Colonic mucosa (tissue), 4 donors: ENCODE measurements at regions not wholly inside any gene's neighbourhood (a gene's known extent, or its start where the extent isn't known, plus 50 kb on each side); places are given as distances from the start of the nearest gene placed in this dataset.
"Not testable (repeated sequence)": the region's sequence is repeated elsewhere in the genome, so short reads cannot be mapped to it uniquely, and the experiment has no call there.

Experiments
- DNase-seq: peaks from one replicate; pipeline ENCODE4 v3.0.0-alpha.2; 2020
- H3K27ac ChIP-seq: fragments of 200-600 bp; one replicate; pipeline ENCODE4 v1.8.0; 2021
- H3K27me3 ChIP-seq: fragments of 200-600 bp; one replicate; pipeline ENCODE4 v1.8.0; 2021
- H3K36me3 ChIP-seq: fragments of 200-600 bp; one replicate; pipeline ENCODE4 v1.8.0; 2021
- H3K4me1 ChIP-seq: fragments of 200-600 bp; one replicate; pipeline ENCODE4 v1.8.0; 2021; ENCODE audit warnings: mild to moderate bottlenecking
- H3K4me3 ChIP-seq: fragments of 200-600 bp; one replicate; pipeline ENCODE4 v1.8.0; 2021
- H3K9ac ChIP-seq, 2 donors: one replicate each; pipeline ENCODE4 v1.7.0; 2013; ENCODE audit warnings: control low read depth in 2 of 2, low read depth in 2 of 2, low read length in 2 of 2
- H3K9me3 ChIP-seq: fragments of 200-600 bp; one replicate; pipeline ENCODE4 v1.8.0; 2021
- CTCF ChIP-seq: fragments of 200-600 bp; IDR thresholded peaks from one replicate; pipeline ENCODE4 v1.8.0; 2022; ENCODE audit warnings: antibody characterized with exemption, mild to moderate bottlenecking
- intact Hi-C: fragments of 100-400 bp; cut with DNase I; formaldehyde crosslinking; loops from one replicate; pipeline ENCODE4 v1.14.1; 2022
- donor health status: healthy.
- donor health status: DM: no; HTN: no; CAD: no.
- donor health status: DM: no; HTN: no; CAD: no.

- no peaks in the 10 kb centered on the region for H3K4me1 ChIP-seq
- intact Hi-C loops: no loop called here
- no peaks in the 10 kb centered on the region for H3K9me3 ChIP-seq
- no peak for DNase-seq
- no peak overlapping the region for H3K27ac ChIP-seq
- no peaks in the 10 kb centered on the region for H3K27me3 ChIP-seq
- H3K36me3 ChIP-seq: no peaks in the 10 kb centered on the region
- TF ChIP-seq CTCF: no peak
- no peak overlapping the region for H3K4me3 ChIP-seq
- H3K9ac ChIP-seq: no peak overlapping the region
These were observed 302.2 kb upstream of the MAP2 start for GRCh38 chr2:209121691-209122090.

GRCh38 chr2:209125291-209125690, 298.6 kb upstream of the MAP2 start:
- H3K4me3 ChIP-seq: no peak overlapping the region
- no peak for DNase-seq
- H3K36me3 ChIP-seq: no peaks in the 10 kb centered on the region
- H3K9me3 ChIP-seq: no peaks in the 10 kb centered on the region
- no peak overlapping the region for H3K27ac ChIP-seq
- H3K27me3 ChIP-seq: no peaks in the 10 kb centered on the region
- intact Hi-C loops: no loop called here
- TF ChIP-seq CTCF: no peak
- H3K9ac ChIP-seq: no peak overlapping the region
- no peaks in the 10 kb centered on the region for H3K4me1 ChIP-seq

GRCh38 chr2:209138079-209138478, 285.8 kb upstream of the MAP2 start:
- no peak overlapping the region for H3K4me3 ChIP-seq
- no peaks in the 10 kb centered on the region for H3K4me1 ChIP-seq
- no peaks in the 10 kb centered on the region for H3K27me3 ChIP-seq
- H3K9me3 ChIP-seq: no peaks in the 10 kb centered on the region
- no peak overlapping the region for H3K27ac ChIP-seq
- no peak for DNase-seq
- intact Hi-C loops: no loop called here
- TF ChIP-seq CTCF: no peak
- H3K9ac ChIP-seq: no peak overlapping the region
- no peaks in the 10 kb centered on the region for H3K36me3 ChIP-seq

- no peak overlapping the region for H3K4me3 ChIP-seq
- no peaks in the 10 kb centered on the region for H3K9me3 ChIP-seq
- no peak for DNase-seq
- no peak overlapping the region for H3K9ac ChIP-seq
- H3K36me3 ChIP-seq: no peaks in the 10 kb centered on the region
- H3K27me3 ChIP-seq: no peaks in the 10 kb centered on the region
- no peak for TF ChIP-seq CTCF
- intact Hi-C loops: no loop called here
- no peak overlapping the region for H3K27ac ChIP-seq
- no peaks in the 10 kb centered on the region for H3K4me1 ChIP-seq
These were observed 282.7 kb upstream of the MAP2 start for GRCh38 chr2:209141142-209141541.

- Histone ChIP-seq H3K9ac (no peak overlapping the region), H3K9me3 (no peaks in the 10 kb centered on the region), H3K4me3 (no peak overlapping the region), H3K4me1 (no peaks in the 10 kb centered on the region), H3K27me3 (no peaks in the 10 kb centered on the region), H3K36me3 (no peaks in the 10 kb centered on the region), H3K27ac (no peak overlapping the region)
- intact Hi-C loops: no loop called here
- no peak for DNase-seq
- TF ChIP-seq CTCF: no peak
These were observed 282.0 kb upstream of the MAP2 start for GRCh38 chr2:209141818-209142217.

GRCh38 chr2:209145220-209145691, 278.6 kb upstream of the MAP2 start:
- H3K9me3 ChIP-seq, DNase-seq, H3K36me3 ChIP-seq, intact Hi-C loops, H3K27ac ChIP-seq, H3K27me3 ChIP-seq, H3K4me3 ChIP-seq, H3K4me1 ChIP-seq, H3K9ac ChIP-seq: not testable (repeated sequence)
